H9 (cell line): ENCODE measurements at regions not wholly inside any gene's neighbourhood (a gene's known extent, or its start where the extent isn't known, plus 50 kb on each side); places are given as distances from the start of the nearest gene placed in this dataset.

Experiments
- DNase-seq: peaks from one replicate; pipeline ENCODE4 v3.0.0-alpha.2; 2017
- H2AFZ ChIP-seq: one replicate; pipeline ENCODE4 v1.6.1; 2013; ENCODE audit warnings: mild to moderate bottlenecking, low read length, control low read depth, moderate library complexity
- H2AK5ac ChIP-seq: 2 replicates; pipeline ENCODE4 v1.6.1; 2013; ENCODE audit warnings: low read length, control low read depth, mixed read lengths; ENCODE audit not compliant: insufficient read length
- H2BK120ac ChIP-seq: one replicate; pipeline ENCODE4 v1.6.1; 2013; ENCODE audit warnings: low read depth, mild to moderate bottlenecking, low read length, control low read depth, inconsistent platforms; ENCODE audit not compliant: poor library complexity, severe bottlenecking
- H2BK12ac ChIP-seq: 2 replicates; pipeline ENCODE4 v1.6.1; 2013; ENCODE audit warnings: low read length, control low read depth, mixed read lengths, low read depth; ENCODE audit not compliant: insufficient read length
- H2BK15ac ChIP-seq: 2 replicates; pipeline ENCODE4 v1.6.1; 2013; ENCODE audit warnings: low read depth, low read length, control low read depth
- H2BK20ac ChIP-seq: one replicate; pipeline ENCODE4 v1.6.1; 2013; ENCODE audit warnings: low read depth, mild to moderate bottlenecking, low read length, control low read depth, inconsistent platforms; ENCODE audit not compliant: poor library complexity, severe bottlenecking
- H2BK5ac ChIP-seq: 2 replicates; pipeline ENCODE4 v1.6.1; 2013; ENCODE audit warnings: low read length, control low read depth, mixed read lengths; ENCODE audit not compliant: insufficient read length
- H3K14ac ChIP-seq: 2 replicates; pipeline ENCODE4 v1.6.1; 2013; ENCODE audit warnings: low read length, control low read depth; ENCODE audit not compliant: insufficient read depth
- H3K18ac ChIP-seq: 2 replicates; pipeline ENCODE4 v1.6.1; 2013; ENCODE audit warnings: low read depth, mild to moderate bottlenecking, mixed read lengths, low read length, control low read depth; ENCODE audit not compliant: insufficient read length
- H3K23ac ChIP-seq: 2 replicates; pipeline ENCODE4 v1.6.1; 2013; ENCODE audit warnings: low read length, control low read depth, mixed read lengths, low read depth; ENCODE audit not compliant: insufficient read length
- H3K23me2 ChIP-seq: 2 replicates; pipeline ENCODE4 v1.6.1; 2013; ENCODE audit warnings: low read depth, mild to moderate bottlenecking, mixed read lengths, low read length, control low read depth; ENCODE audit not compliant: insufficient read length, poor library complexity, severe bottlenecking
- H3K27ac ChIP-seq: 2 replicates; pipeline ENCODE4 v1.5.1; 2013; ENCODE audit warnings: low read length, control low read depth, mixed read lengths, low read depth; ENCODE audit not compliant: insufficient read length
- H3K27me3 ChIP-seq: 2 replicates; pipeline ENCODE4 v1.6.1; 2013; ENCODE audit warnings: low read length, control low read depth, inconsistent platforms; ENCODE audit not compliant: insufficient read depth
- H3K4ac ChIP-seq: 2 replicates; pipeline ENCODE4 v1.6.1; 2013; ENCODE audit warnings: low read depth, mild to moderate bottlenecking, control low read depth, inconsistent platforms, low read length, moderate library complexity
- H3K4me1 ChIP-seq: 2 replicates; pipeline ENCODE4 v1.6.1; 2013; ENCODE audit warnings: low read length, control low read depth, inconsistent platforms; ENCODE audit not compliant: insufficient read depth
- H3K4me2 ChIP-seq: 2 replicates; pipeline ENCODE4 v1.6.1; 2013; ENCODE audit warnings: low read length, control low read depth, mixed read lengths; ENCODE audit not compliant: insufficient read length, insufficient read depth
- H3K56ac ChIP-seq: 2 replicates; pipeline ENCODE4 v1.6.1; 2013; ENCODE audit warnings: low read depth, mild to moderate bottlenecking, mixed read lengths, low read length, control low read depth; ENCODE audit not compliant: insufficient read length
- H3K79me1 ChIP-seq: 2 replicates; pipeline ENCODE4 v1.6.1; 2013; ENCODE audit warnings: low read depth, mild to moderate bottlenecking, moderate library complexity, low read length, control low read depth, inconsistent platforms; ENCODE audit not compliant: insufficient read depth, poor library complexity, severe bottlenecking
- H3K79me2 ChIP-seq: 2 replicates; pipeline ENCODE4 v1.6.1; 2013; ENCODE audit warnings: low read length, control low read depth, inconsistent platforms; ENCODE audit not compliant: insufficient read depth
- H3K9ac ChIP-seq: 2 replicates; pipeline ENCODE4 v1.6.1; 2013; ENCODE audit warnings: low read length, control low read depth, mixed read lengths; ENCODE audit not compliant: insufficient read length; ENCODE audit errors: extremely low read depth
- H3K9me3 ChIP-seq: one replicate; pipeline ENCODE4 v1.6.1; 2013; ENCODE audit warnings: low read depth, low read length, inconsistent platforms; ENCODE audit not compliant: control insufficient read depth
- H3T11ph ChIP-seq: one replicate; pipeline ENCODE4 v1.6.1; 2013; ENCODE audit warnings: mild to moderate bottlenecking, low read length, control low read depth, inconsistent platforms
- H4K20me1 ChIP-seq: one replicate; pipeline ENCODE4 v1.6.1; 2013; ENCODE audit not compliant: control insufficient read depth, insufficient read length, insufficient read depth
- H4K5ac ChIP-seq: 2 replicates; pipeline ENCODE4 v1.6.1; 2013; ENCODE audit warnings: low read depth, mild to moderate bottlenecking, mixed read lengths, low read length, control low read depth; ENCODE audit not compliant: insufficient read length
- H4K8ac ChIP-seq: replicated peaks from 2 replicates; pipeline ENCODE4 v1.6.1; 2013; ENCODE audit warnings: low read length, control low read depth, mixed read lengths, low read depth; ENCODE audit not compliant: insufficient read length
- H4K91ac ChIP-seq: 2 replicates; pipeline ENCODE4 v1.6.1; 2013; ENCODE audit warnings: low read depth, mild to moderate bottlenecking, moderate library complexity, mixed read lengths, low read length, control low read depth; ENCODE audit not compliant: insufficient read length
- H3K27ac Mint-ChIP-seq, 3 experiments: 2 replicates in 2 of 3; 3 replicates in 1 of 3; pipeline ENCODE4 v1.8.0; 2020 to 2021; ENCODE audit warnings: mixed read lengths in 3 of 3, mild to moderate bottlenecking in 1 of 3, moderate library complexity in 1 of 3
- H3K27me3 Mint-ChIP-seq: 2 replicates; pipeline ENCODE4 v1.8.0; 2021; ENCODE audit warnings: low read depth, mild to moderate bottlenecking, moderate library complexity, mixed read lengths
- H3K36me3 Mint-ChIP-seq, 3 experiments: 2 replicates in 2 of 3; 3 replicates in 1 of 3; pipeline ENCODE4 v1.8.0; 2020 to 2021; ENCODE audit warnings: low read depth in 3 of 3, mixed read lengths in 3 of 3; ENCODE audit not compliant: insufficient read depth in 1 of 3
- H3K4me1 Mint-ChIP-seq, 2 experiments: 2 replicates each; pipeline ENCODE4 v1.8.0; 2020; ENCODE audit warnings: mixed read lengths in 2 of 2
- H3K4me3 Mint-ChIP-seq, 2 experiments: 2 replicates in 1 of 2; 3 replicates in 1 of 2; pipeline ENCODE4 v1.8.0; 2020 to 2021; ENCODE audit warnings: mild to moderate bottlenecking in 2 of 2, mixed read lengths in 2 of 2, moderate library complexity in 1 of 2
- H3K9me3 Mint-ChIP-seq, 2 experiments: 2 replicates in 1 of 2; 3 replicates in 1 of 2; pipeline ENCODE4 v1.8.0; 2020; ENCODE audit warnings: mild to moderate bottlenecking in 2 of 2, mixed read lengths in 2 of 2, moderate library complexity in 1 of 2
- WGBS: extraction: QIAGEN DNeasy Blood & Tissue Kit; methylation state at CpG from one replicate; pipeline ENCODE4 v1.1.7; 2013; ENCODE audit warnings: missing lambda C conversion rate, low lambda C conversion rate, mixed read lengths; ENCODE audit not compliant: insufficient read length; ENCODE audit errors: extremely low coverage; 5-methylcytosine and 5-hydroxymethylcytosine counted together
- TF ChIP-seq, protein P1 (sequence below): fragments of 200-600 bp; sonication (generic); conservative IDR thresholded peaks from 3 replicates; pipeline ENCODE4 v1.8.0; 2021; ENCODE audit warnings: antibody characterized with exemption, mild to moderate bottlenecking

DNA sequence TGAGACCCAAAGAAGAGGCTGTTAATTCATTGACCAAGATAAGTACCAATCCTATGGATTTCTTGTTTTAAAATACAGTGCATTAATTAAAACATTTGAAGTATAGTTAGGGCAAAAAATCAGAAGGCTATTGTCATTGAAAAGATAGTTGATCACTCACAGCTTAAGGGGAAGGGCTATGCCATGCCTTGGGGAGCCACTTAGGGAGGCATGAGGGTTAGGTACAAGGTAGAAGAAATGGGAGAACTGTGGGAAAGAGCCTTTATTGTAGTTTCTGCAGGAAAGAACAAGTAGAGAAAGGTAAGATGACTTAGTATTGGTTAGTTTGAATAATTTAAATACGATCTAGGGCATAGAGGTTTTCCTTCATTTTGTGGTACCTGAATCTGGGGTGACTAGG is 1285.5 kb upstream of the TMEFF2 start:
- Histone ChIP-seq H3K9me3 (no peaks in the 10 kb centered on the region), H2BK120ac (no peak overlapping the region), H3K23ac (no peak overlapping the region), H2AK5ac (no peak overlapping the region), H3K4me1 (no peaks in the 10 kb centered on the region), H3K27me3 (no peaks in the 10 kb centered on the region), H4K8ac (no peak overlapping the region), H3K23me2 (no peaks in the 10 kb centered on the region), H2BK12ac (no peak overlapping the region), H3K79me2 (no peaks in the 10 kb centered on the region), H3K18ac (no peak overlapping the region), H3K4me2 (no peak overlapping the region), H4K20me1 (no peaks in the 10 kb centered on the region), H3T11ph (no peak overlapping the region), H2BK20ac (no peak overlapping the region), H2AFZ (no peak overlapping the region), H4K5ac (no peak overlapping the region), H3K9ac (no peak overlapping the region), H3K14ac (no peak overlapping the region), H2BK15ac (no peak overlapping the region), H3K79me1 (no peaks in the 10 kb centered on the region), H3K56ac (no peak overlapping the region), H3K27ac (no peak overlapping the region), H4K91ac (no peak overlapping the region), H2BK5ac (no peak overlapping the region), H3K4ac (no peak overlapping the region)
- DNase-seq: no peak
- WGBS: no CpG with 5 or more reads among the region's 1 CpG
- Mint-ChIP-seq H3K4me1 (peaks cover 10% of the 10 kb centered on the region in 2 experiments), H3K4me3 (no peak overlapping the region), H3K27me3 (no peaks in the 10 kb centered on the region), H3K27ac (no peak overlapping the region; a peak in 1 of 7 replicates), H3K9me3 (no peaks in the 10 kb centered on the region), H3K36me3 (no peaks in the 10 kb centered on the region)
- TF ChIP-seq, protein P1, sequence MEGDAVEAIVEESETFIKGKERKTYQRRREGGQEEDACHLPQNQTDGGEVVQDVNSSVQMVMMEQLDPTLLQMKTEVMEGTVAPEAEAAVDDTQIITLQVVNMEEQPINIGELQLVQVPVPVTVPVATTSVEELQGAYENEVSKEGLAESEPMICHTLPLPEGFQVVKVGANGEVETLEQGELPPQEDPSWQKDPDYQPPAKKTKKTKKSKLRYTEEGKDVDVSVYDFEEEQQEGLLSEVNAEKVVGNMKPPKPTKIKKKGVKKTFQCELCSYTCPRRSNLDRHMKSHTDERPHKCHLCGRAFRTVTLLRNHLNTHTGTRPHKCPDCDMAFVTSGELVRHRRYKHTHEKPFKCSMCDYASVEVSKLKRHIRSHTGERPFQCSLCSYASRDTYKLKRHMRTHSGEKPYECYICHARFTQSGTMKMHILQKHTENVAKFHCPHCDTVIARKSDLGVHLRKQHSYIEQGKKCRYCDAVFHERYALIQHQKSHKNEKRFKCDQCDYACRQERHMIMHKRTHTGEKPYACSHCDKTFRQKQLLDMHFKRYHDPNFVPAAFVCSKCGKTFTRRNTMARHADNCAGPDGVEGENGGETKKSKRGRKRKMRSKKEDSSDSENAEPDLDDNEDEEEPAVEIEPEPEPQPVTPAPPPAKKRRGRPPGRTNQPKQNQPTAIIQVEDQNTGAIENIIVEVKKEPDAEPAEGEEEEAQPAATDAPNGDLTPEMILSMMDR: no peak
